ENCODE measurements at regions not wholly inside any gene's neighbourhood (a gene's known extent, or its start where the extent isn't known, plus 50 kb on each side); places are given as distances from the start of the nearest gene placed in this dataset.

DNA sequence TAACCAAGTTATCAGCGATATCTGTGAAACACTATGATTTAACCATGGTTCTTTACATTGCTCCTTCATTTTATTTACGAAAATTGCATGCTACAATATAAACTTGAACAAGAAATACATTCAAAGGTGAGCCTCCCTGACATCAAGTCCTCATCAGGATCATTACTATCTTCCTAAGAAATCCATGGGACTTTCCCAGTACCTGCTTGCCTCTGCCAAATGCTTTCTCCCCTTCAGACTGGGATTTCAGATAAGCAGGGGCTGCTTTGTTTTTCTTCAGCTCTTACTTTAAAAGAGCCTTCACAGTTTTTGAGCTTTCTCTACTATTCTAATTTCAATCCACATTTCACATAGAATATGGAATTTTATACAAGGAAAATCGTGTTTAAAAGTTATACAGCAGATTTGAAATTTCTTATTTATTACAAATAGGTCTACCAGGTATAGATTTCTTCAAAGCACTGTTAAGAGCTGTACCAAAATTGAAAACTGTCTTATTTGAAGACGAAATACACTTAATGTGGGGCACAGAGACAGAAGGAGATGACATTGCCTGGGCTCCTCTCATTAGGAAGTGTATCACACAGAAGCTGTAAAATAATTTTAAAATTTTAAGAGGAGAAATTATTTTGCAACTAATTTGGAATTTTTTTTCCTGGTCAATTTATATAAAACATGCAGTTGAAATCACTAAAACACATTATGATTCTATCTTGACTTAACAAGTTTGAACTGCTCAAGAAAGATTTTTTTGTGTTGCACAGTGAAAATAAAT lies 615.0 kb upstream of the AGTR1 start:
- POLR2A ChIA-PET = no interaction called here

GRCh38 chr3:148083526-148084182 lies 614.0 kb upstream of the AGTR1 start:
- ChIA-PET CTCF (interaction anchor here (1.0 to 1.1 kb wide), 2 partner anchors 135 to 283 kb away, joined by 3 to 5 read pairs; no protein-coding TSS in a partner anchor), POLR2A (no interaction called here)
- no peak for DNase-seq (ENCODE audit: low read depth, low spot score)
- TF ChIP-seq, protein P1, sequence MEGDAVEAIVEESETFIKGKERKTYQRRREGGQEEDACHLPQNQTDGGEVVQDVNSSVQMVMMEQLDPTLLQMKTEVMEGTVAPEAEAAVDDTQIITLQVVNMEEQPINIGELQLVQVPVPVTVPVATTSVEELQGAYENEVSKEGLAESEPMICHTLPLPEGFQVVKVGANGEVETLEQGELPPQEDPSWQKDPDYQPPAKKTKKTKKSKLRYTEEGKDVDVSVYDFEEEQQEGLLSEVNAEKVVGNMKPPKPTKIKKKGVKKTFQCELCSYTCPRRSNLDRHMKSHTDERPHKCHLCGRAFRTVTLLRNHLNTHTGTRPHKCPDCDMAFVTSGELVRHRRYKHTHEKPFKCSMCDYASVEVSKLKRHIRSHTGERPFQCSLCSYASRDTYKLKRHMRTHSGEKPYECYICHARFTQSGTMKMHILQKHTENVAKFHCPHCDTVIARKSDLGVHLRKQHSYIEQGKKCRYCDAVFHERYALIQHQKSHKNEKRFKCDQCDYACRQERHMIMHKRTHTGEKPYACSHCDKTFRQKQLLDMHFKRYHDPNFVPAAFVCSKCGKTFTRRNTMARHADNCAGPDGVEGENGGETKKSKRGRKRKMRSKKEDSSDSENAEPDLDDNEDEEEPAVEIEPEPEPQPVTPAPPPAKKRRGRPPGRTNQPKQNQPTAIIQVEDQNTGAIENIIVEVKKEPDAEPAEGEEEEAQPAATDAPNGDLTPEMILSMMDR (IDR thresholded peaks at IDR 0.05; ENCODE audit: insufficient read depth, low read length, missing control alignments) = no peak
- no peak overlapping the region for H3K4me3 ChIP-seq (ENCODE audit: low read depth, low read length)

More for the DNA sequence above, 615.0 kb upstream of the AGTR1 start:
- H3K4me3 ChIP-seq (ENCODE audit: low read depth, low read length) = no peak overlapping the region
- no peak for DNase-seq (ENCODE audit: low read depth, low spot score)
- CTCF ChIA-PET = interaction anchor here (1.0 to 1.1 kb wide), 2 partner anchors 134 to 284 kb away, joined by 3 to 5 read pairs; no protein-coding TSS in a partner anchor
- TF ChIP-seq, protein P1 (IDR thresholded peaks at IDR 0.05; ENCODE audit: insufficient read depth, low read length, missing control alignments) = no peak

GRCh38 chr3:148084931-148085330 lies 612.8 kb upstream of the AGTR1 start:
- TF ChIP-seq, protein P1 (IDR thresholded peaks at IDR 0.05; ENCODE audit: insufficient read depth, low read length, missing control alignments) = no peak
- ChIA-PET CTCF (interaction anchor here (6.3 kb wide), 1 partner anchor 8 kb away, joined by 46 read pairs; no protein-coding TSS in a partner anchor), POLR2A (no interaction called here)
- H3K4me3 ChIP-seq (ENCODE audit: low read depth, low read length) = no peak overlapping the region
- DNase-seq (ENCODE audit: low read depth, low spot score) = no peak

DNA sequence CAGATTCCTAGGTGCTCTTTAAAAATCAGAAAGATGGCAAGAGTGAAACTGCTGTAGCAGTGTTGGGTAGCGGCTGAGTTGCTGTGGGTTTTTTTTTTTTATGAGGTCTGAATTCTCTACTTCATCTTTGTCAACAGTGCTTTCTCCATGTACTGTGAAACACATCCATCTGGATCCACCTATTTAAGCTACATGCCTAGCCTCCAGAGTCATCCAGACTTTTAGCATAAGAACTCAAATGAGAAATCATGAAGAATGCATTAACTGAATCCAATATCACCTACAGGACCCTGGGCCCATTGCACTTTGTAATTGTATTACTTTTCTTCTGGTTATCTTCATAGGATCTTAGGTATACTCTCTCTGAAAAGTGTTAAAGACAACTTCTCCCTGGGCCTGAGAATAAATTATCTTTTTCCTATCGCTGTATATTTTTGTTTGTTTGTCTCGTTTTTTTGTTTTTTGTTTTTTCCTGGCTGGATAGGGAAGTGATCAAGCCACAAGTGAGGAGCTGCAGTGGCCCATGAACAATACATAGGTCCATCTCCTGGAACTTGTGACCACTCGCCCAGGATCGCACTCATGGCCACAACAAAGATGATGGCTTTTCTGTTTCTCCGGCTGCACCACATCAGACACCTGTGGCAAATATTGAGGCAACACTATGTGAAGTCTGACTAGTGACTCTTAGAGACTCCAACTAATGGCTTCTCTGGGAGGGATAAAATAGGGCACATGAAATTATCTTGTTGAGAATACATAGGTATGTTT lies 609.9 kb upstream of the AGTR1 start:
- ChIA-PET CTCF (interaction anchor here (1.7 to 6.3 kb wide), 2 partner anchors 11 to 14 kb away, joined by 4 to 46 read pairs; no protein-coding TSS in a partner anchor), POLR2A (no interaction called here)
- TF ChIP-seq, protein P1 (IDR thresholded peaks at IDR 0.05; ENCODE audit: insufficient read depth, low read length, missing control alignments) = no peak
- H3K4me3 ChIP-seq (ENCODE audit: low read depth, low read length) = no peak overlapping the region
- no peak for DNase-seq (ENCODE audit: low read depth, low spot score)

- ChIA-PET CTCF (interaction anchor here (0.7 to 6.3 kb wide), 2 partner anchors 12 to 221 kb away, joined by 3 to 46 read pairs; no protein-coding TSS in a partner anchor), POLR2A (no interaction called here)
- no peak for DNase-seq (ENCODE audit: low read depth, low spot score)
Observed at GRCh38 chr3:148089171-148089570, 608.5 kb upstream of the AGTR1 start.

More at GRCh38 chr3:148089171-148089570, 608.5 kb upstream of the AGTR1 start:
- TF ChIP-seq, protein P1 (IDR thresholded peaks at IDR 0.05; ENCODE audit: insufficient read depth, low read length, missing control alignments) = no peak
- H3K4me3 ChIP-seq (ENCODE audit: low read depth, low read length) = no peak overlapping the region

Measured in AG04449 (cell line).